ENCODE measurements at regions not wholly inside any gene's neighbourhood (a gene's known extent, or its start where the extent isn't known, plus 50 kb on each side); places are given as distances from the start of the nearest gene placed in this dataset.

- ATAC-seq (ENCODE audit: insufficient number of reproducible peaks, low FRiP score, low read depth) (no peak), DNase-seq (ENCODE audit: low spot score) (no peak)
- H3K4me3 ChIP-seq: no peak overlapping the region
- no peak overlapping the region for H3K27ac ChIP-seq
- no peaks in the 10 kb centered on the region for H3K27me3 ChIP-seq (replicated peaks; ENCODE audit: insufficient read depth)
- H3K36me3 ChIP-seq: no peaks in the 10 kb centered on the region
- no peaks in the 10 kb centered on the region for H3K4me1 ChIP-seq (ENCODE audit: control insufficient read depth in 1 of 2, low read depth in 2 of 2)
- no peaks in the 10 kb centered on the region for H3K9me3 ChIP-seq
- TF ChIP-seq, protein P1, sequence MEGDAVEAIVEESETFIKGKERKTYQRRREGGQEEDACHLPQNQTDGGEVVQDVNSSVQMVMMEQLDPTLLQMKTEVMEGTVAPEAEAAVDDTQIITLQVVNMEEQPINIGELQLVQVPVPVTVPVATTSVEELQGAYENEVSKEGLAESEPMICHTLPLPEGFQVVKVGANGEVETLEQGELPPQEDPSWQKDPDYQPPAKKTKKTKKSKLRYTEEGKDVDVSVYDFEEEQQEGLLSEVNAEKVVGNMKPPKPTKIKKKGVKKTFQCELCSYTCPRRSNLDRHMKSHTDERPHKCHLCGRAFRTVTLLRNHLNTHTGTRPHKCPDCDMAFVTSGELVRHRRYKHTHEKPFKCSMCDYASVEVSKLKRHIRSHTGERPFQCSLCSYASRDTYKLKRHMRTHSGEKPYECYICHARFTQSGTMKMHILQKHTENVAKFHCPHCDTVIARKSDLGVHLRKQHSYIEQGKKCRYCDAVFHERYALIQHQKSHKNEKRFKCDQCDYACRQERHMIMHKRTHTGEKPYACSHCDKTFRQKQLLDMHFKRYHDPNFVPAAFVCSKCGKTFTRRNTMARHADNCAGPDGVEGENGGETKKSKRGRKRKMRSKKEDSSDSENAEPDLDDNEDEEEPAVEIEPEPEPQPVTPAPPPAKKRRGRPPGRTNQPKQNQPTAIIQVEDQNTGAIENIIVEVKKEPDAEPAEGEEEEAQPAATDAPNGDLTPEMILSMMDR (IDR thresholded peaks at IDR 0.05): no peak
Observed at GRCh38 chr6:144722154-144722737, 437.1 kb downstream of the UTRN start.

GRCh38 chr6:144722925-144723324 is 437.8 kb downstream of the UTRN start:
- H3K4me1 ChIP-seq (ENCODE audit: control insufficient read depth in 1 of 2, low read depth in 2 of 2): no peaks in the 10 kb centered on the region
- no peaks in the 10 kb centered on the region for H3K36me3 ChIP-seq
- no peaks in the 10 kb centered on the region for H3K9me3 ChIP-seq
- DNase-seq (ENCODE audit: low spot score) (no peak), ATAC-seq (ENCODE audit: insufficient number of reproducible peaks, low FRiP score, low read depth) (no peak)
- H3K4me3 ChIP-seq: no peak overlapping the region
- TF ChIP-seq, protein P1 (IDR thresholded peaks at IDR 0.05): no peak
- H3K27me3 ChIP-seq (replicated peaks; ENCODE audit: insufficient read depth): no peaks in the 10 kb centered on the region
- H3K27ac ChIP-seq: no peak overlapping the region

DNA sequence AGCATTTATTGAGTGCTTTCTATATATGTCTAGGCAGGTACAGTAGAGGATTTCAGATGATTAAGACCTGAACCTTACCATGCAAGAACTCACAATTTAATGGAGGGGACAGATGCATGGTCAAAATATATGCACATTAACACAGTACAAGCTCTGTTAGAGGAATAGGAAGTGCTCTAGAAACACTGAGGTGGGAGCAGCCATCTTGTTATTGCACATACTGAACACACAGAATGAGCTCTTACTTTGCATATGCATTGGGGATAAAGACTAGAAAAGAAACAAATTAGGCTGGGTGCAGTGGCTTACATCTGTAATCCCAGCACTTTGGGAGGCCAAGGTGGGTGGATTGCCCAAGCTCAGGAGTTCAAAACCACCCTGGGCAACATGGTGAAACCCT is 438.3 kb downstream of the UTRN start:
- Histone ChIP-seq H3K27ac (no peak overlapping the region), H3K9me3 (no peaks in the 10 kb centered on the region), H3K27me3 (replicated peaks; ENCODE audit: insufficient read depth) (no peaks in the 10 kb centered on the region), H3K36me3 (no peaks in the 10 kb centered on the region), H3K4me3 (no peak overlapping the region), H3K4me1 (ENCODE audit: control insufficient read depth in 1 of 2, low read depth in 2 of 2) (no peaks in the 10 kb centered on the region)
- TF ChIP-seq, protein P1 (IDR thresholded peaks at IDR 0.05): no peak
- ATAC-seq (ENCODE audit: insufficient number of reproducible peaks, low FRiP score, low read depth) (no peak), DNase-seq (ENCODE audit: low spot score) (no peak)

DNA sequence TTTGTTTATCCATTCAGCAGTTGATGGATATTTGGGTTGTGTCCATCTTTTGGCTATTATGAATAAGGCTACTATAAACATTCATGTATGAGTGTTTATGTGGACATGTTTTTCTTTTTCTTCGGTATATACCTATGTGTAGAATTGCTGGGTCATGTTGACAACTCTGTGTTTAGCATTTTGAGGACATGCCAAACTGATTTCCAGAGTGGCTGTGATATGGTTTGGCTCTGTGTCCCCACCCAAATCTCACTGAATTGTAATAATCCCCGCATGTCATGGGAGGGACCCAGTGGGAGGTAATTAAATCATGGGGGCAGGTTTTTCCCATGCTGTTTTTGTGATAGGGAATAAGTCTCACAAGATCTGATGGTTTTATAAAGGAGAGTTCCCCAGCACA is 439.7 kb downstream of the UTRN start:
- DNase-seq (ENCODE audit: low spot score) (no peak), ATAC-seq (ENCODE audit: insufficient number of reproducible peaks, low FRiP score, low read depth) (no peak)
- Histone ChIP-seq H3K4me1 (ENCODE audit: control insufficient read depth in 1 of 2, low read depth in 2 of 2) (no peaks in the 10 kb centered on the region), H3K27me3 (replicated peaks; ENCODE audit: insufficient read depth) (no peaks in the 10 kb centered on the region), H3K36me3 (no peaks in the 10 kb centered on the region), H3K4me3 (no peak overlapping the region), H3K9me3 (no peaks in the 10 kb centered on the region), H3K27ac (no peak overlapping the region)
- TF ChIP-seq, protein P1 (IDR thresholded peaks at IDR 0.05): no peak

DNA sequence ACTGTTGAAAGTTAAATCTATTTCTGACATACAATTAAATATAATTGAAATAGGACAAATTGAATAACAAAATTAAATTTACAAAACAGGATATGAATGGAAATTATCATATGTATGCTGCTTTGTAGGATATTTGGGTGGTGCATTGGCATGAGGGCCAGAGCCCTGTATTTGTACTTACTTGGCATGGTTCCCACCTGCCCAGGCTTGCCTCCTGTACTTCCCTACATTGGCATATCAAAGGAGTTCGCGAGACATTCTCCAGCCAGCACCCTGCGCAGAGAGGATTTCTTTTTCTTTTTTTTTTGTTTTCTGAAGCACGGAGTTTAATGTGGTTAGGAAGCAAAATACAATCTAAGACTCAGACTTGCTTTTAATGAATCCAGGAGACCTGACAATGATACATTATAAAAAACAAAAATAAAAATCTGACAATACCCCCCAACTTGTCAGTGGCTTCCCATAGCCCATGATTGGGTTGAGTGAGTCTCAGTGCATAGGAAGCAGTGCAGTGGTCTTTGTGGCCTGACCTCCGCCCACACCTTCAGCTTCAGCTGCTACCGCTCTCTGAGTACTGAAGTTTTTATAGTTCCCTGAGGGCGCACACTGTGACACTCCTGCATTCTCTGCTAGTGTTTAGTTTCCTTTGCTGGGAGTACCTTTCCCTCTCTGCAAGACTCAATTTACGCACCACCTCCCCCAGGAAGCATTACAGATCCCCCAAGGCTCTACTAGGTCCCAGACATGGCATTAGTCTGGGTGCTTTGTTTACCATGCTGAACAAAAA is 440.8 kb downstream of the UTRN start:
- Histone ChIP-seq H3K27ac (no peak overlapping the region), H3K4me1 (ENCODE audit: control insufficient read depth in 1 of 2, low read depth in 2 of 2) (no peaks in the 10 kb centered on the region), H3K4me3 (no peak overlapping the region), H3K27me3 (replicated peaks; ENCODE audit: insufficient read depth) (no peaks in the 10 kb centered on the region), H3K36me3 (no peaks in the 10 kb centered on the region), H3K9me3 (no peaks in the 10 kb centered on the region)
- ATAC-seq (ENCODE audit: insufficient number of reproducible peaks, low FRiP score, low read depth): no peak
- TF ChIP-seq, protein P1 (IDR thresholded peaks at IDR 0.05): no peak
- no peak for DNase-seq (ENCODE audit: low spot score)
